OCI-LY3 (cell line): ENCODE measurements at regions not wholly inside any gene's neighbourhood (a gene's known extent, or its start where the extent isn't known, plus 50 kb on each side); places are given as distances from the start of the nearest gene placed in this dataset.

Experiments used
- EZH2phosphoT487 ChIP-seq: fragments of 200-600 bp; shearing (Covaris generic); IDR thresholded peaks from 2 replicates; pipeline ENCODE4 v1.6.1; 2018; ENCODE audit warnings: antibody characterized with exemption, mixed run types, low read depth
- TF ChIP-seq, protein P1 (sequence below): fragments of 200-600, 300-600 bp; sonication (generic); IDR thresholded peaks from 2 replicates; pipeline ENCODE4 v1.5.1; 2014; ENCODE audit warnings: antibody characterized with exemption, low read length, low read depth

DNA sequence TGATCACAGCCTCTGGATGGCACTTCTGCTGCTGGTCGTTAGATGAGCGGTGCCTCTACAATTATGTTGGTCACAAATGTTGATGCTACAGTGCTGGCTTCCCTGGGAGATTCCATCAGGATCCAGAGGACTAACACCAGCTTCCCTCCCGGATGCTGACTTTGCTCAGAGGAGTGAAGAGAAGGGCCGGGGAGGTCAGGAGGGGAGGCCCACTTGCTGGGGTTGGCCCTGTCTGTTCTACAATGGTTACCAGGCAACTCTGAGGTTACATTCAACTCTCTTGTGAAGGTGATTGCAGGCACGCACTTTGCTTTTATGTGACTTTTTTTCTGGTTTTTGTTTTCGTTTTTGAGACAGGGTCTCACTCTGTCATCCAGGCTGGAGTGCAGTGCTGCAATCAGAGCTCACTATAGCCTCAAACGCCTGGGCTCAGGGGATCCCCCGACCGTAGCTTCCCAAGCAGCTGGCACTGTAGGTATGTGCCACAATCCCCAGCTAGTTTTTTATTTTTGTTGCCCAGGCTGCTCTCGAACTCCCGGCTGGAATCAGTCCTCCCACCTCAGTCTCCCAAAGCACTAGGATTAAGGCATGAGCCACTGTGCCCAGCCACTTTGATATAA lies 112.5 kb downstream of the ADSS2 start:
- no peak for TF ChIP-seq EZH2phosphoT487
- TF ChIP-seq, protein P1, sequence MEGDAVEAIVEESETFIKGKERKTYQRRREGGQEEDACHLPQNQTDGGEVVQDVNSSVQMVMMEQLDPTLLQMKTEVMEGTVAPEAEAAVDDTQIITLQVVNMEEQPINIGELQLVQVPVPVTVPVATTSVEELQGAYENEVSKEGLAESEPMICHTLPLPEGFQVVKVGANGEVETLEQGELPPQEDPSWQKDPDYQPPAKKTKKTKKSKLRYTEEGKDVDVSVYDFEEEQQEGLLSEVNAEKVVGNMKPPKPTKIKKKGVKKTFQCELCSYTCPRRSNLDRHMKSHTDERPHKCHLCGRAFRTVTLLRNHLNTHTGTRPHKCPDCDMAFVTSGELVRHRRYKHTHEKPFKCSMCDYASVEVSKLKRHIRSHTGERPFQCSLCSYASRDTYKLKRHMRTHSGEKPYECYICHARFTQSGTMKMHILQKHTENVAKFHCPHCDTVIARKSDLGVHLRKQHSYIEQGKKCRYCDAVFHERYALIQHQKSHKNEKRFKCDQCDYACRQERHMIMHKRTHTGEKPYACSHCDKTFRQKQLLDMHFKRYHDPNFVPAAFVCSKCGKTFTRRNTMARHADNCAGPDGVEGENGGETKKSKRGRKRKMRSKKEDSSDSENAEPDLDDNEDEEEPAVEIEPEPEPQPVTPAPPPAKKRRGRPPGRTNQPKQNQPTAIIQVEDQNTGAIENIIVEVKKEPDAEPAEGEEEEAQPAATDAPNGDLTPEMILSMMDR, result no peak
